Liver (tissue), 8 donors: ENCODE measurements at regions not wholly inside any gene's neighbourhood (a gene's known extent, or its start where the extent isn't known, plus 50 kb on each side); places are given as distances from the start of the nearest gene placed in this dataset.

Source experiments
- DNase-seq: peaks from one replicate; pipeline ENCODE4 v3.0.0-alpha.2; 2017; ENCODE audit warnings: low spot score
- H3K27ac ChIP-seq, 2 donors: one replicate each; pipeline ENCODE4 v1.7.0; 2013; ENCODE audit warnings: inconsistent platforms in 2 of 2, low read length in 2 of 2, control low read depth in 1 of 2, low read depth in 1 of 2, mild to moderate bottlenecking in 1 of 2
- H3K27me3 ChIP-seq, 4 donors: one replicate each; pipeline versions ENCODE4 v1.6.1 to v1.7.0; 2013; ENCODE audit warnings: low read length in 3 of 4, inconsistent platforms in 1 of 4, mild to moderate bottlenecking in 1 of 4, moderate library complexity in 1 of 4; ENCODE audit not compliant: control insufficient read depth in 4 of 4, insufficient read depth in 4 of 4
- H3K36me3 ChIP-seq, 4 donors: one replicate each; pipeline versions ENCODE4 v1.6.1 to v1.7.0; 2013; ENCODE audit warnings: low read length in 3 of 4, mild to moderate bottlenecking in 3 of 4, low read depth in 1 of 4, moderate library complexity in 1 of 4; ENCODE audit not compliant: control insufficient read depth in 4 of 4, insufficient read depth in 3 of 4
- H3K4me1 ChIP-seq, 4 donors: one replicate each; pipeline versions ENCODE4 v1.6.1 to v1.7.0; 2013; ENCODE audit warnings: low read length in 3 of 4, mild to moderate bottlenecking in 3 of 4, moderate library complexity in 1 of 4; ENCODE audit not compliant: control insufficient read depth in 4 of 4, insufficient read depth in 4 of 4
- H3K4me3 ChIP-seq, 3 donors: one replicate each; pipeline versions ENCODE4 v1.6.1 to v1.7.0; 2013; ENCODE audit warnings: low read length in 3 of 3, control low read depth in 1 of 3, low read depth in 1 of 3, mild to moderate bottlenecking in 1 of 3
- H3K9ac ChIP-seq, 2 donors: one replicate each; pipeline ENCODE4 v1.7.0; 2013; ENCODE audit warnings: low read length in 2 of 2, mild to moderate bottlenecking in 2 of 2, moderate library complexity in 2 of 2, control low read depth in 1 of 2, low read depth in 1 of 2
- H3K9me3 ChIP-seq, 4 donors: one replicate each; pipeline versions ENCODE4 v1.6.1 to v1.7.0; 2013; ENCODE audit warnings: low read length in 3 of 4; ENCODE audit not compliant: control insufficient read depth in 4 of 4
- ATF3 ChIP-seq: IDR thresholded peaks from 2 replicates; pipeline ENCODE4 v1.6.1; 2016; ENCODE audit warnings: antibody characterized with exemption
- CTCF ChIP-seq: fragments of 150-350 bp; IDR thresholded peaks from 2 replicates; pipeline ENCODE4 v1.5.1; 2017; ENCODE audit warnings: improper control_type of control experiment, low read depth, low read length; ENCODE audit not compliant: missing input control
- EGR1 ChIP-seq, 2 donors: IDR thresholded peaks; 2 replicates each; pipeline ENCODE4 v1.6.1; 2016 to 2018; ENCODE audit warnings: antibody characterized with exemption in 2 of 2, low read depth in 2 of 2
- FOXA1 ChIP-seq: IDR thresholded peaks from 2 replicates; pipeline ENCODE4 v1.6.1; 2016; ENCODE audit warnings: antibody characterized with exemption
- FOXA2 ChIP-seq: IDR thresholded peaks from 2 replicates; pipeline ENCODE4 v1.6.1; 2016; ENCODE audit warnings: antibody characterized with exemption
- GABPA ChIP-seq, 2 donors: IDR thresholded peaks in 1 of 2; conservative IDR thresholded peaks in 1 of 2; 2 replicates each; pipeline ENCODE4 v1.6.1; 2016; ENCODE audit warnings: antibody characterized with exemption in 2 of 2, mild to moderate bottlenecking in 1 of 2, moderate library complexity in 1 of 2
- HNF4A ChIP-seq, 2 donors: conservative IDR thresholded peaks; 2 replicates each; pipeline ENCODE4 v1.6.1; 2016; ENCODE audit warnings: antibody characterized with exemption in 2 of 2, mild to moderate bottlenecking in 2 of 2
- JUND ChIP-seq, 2 donors: IDR thresholded peaks; 2 replicates each; pipeline ENCODE4 v1.6.1; 2016; ENCODE audit warnings: antibody characterized with exemption in 2 of 2
- MAX ChIP-seq: IDR thresholded peaks from 2 replicates; pipeline ENCODE4 v1.6.1; 2016; ENCODE audit warnings: antibody characterized with exemption
- NR2F2 ChIP-seq: IDR thresholded peaks from 2 replicates; pipeline ENCODE4 v1.6.1; 2016; ENCODE audit warnings: antibody characterized with exemption
- RAD21 ChIP-seq, 2 donors: IDR thresholded peaks; 2 replicates each; pipeline ENCODE4 v1.6.1; 2016; ENCODE audit warnings: antibody characterized with exemption in 2 of 2, mild to moderate bottlenecking in 2 of 2
- REST ChIP-seq: IDR thresholded peaks from 2 replicates; pipeline ENCODE4 v1.6.1; 2016; ENCODE audit warnings: antibody characterized with exemption, mild to moderate bottlenecking
- RXRA ChIP-seq, 2 donors: IDR thresholded peaks; 2 replicates each; pipeline ENCODE4 v1.6.1; 2017 to 2018; ENCODE audit warnings: antibody characterized with exemption in 2 of 2, mild to moderate bottlenecking in 1 of 2
- SP1 ChIP-seq: IDR thresholded peaks from 2 replicates; pipeline ENCODE4 v1.6.1; 2018; ENCODE audit warnings: antibody characterized with exemption, mild to moderate bottlenecking
- TAF1 ChIP-seq: conservative IDR thresholded peaks from 2 replicates; pipeline ENCODE4 v1.6.1; 2016; ENCODE audit warnings: antibody characterized with exemption, mild to moderate bottlenecking
- YY1 ChIP-seq: IDR thresholded peaks from 2 replicates; pipeline ENCODE4 v1.6.1; 2016; ENCODE audit warnings: antibody characterized with exemption, mild to moderate bottlenecking
- ZBTB33 ChIP-seq: IDR thresholded peaks from 2 replicates; pipeline ENCODE4 v1.6.1; 2016; ENCODE audit warnings: antibody characterized with exemption
- WGBS: extraction: QIAGEN DNeasy Blood & Tissue Kit; methylation state at CpG from one replicate; pipeline ENCODE4 v1.1.7; 2013; 5-methylcytosine and 5-hydroxymethylcytosine counted together
- donor health status: healthy.
- donor health status: healthy.
- donor health status: healthy.
- donor health status: healthy.
- donor health status: healthy.

GRCh38 chr2:15805206-15805605 lies 135.1 kb upstream of the MYCN start:
- Histone ChIP-seq H3K27ac (no peak overlapping the region), H3K36me3 (no peaks in the 10 kb centered on the region), H3K4me3 (no peak overlapping the region), H3K9me3 (no peaks in the 10 kb centered on the region), H3K9ac (no peak overlapping the region), H3K27me3 (no peaks in the 10 kb centered on the region), H3K4me1 (no peaks in the 10 kb centered on the region)
- WGBS = 93% methylated on average over 2 of the region's 2 CpGs
- no peak for DNase-seq
- TF ChIP-seq SP1 (no peak), TAF1 (no peak), HNF4A (conservative IDR thresholded peaks at IDR 0.05) (no peak), NR2F2 (no peak), ATF3 (no peak), FOXA1 (no peak), YY1 (no peak), GABPA (IDR thresholded peaks at IDR 0.05 in 1 of 2, conservative IDR thresholded peaks at IDR 0.05 in 1 of 2) (no peak), RXRA (IDR thresholded peaks at IDR 0.05) (no peak)

- 86% methylated on average over 4 of the region's 4 CpGs for WGBS
- H3K27ac ChIP-seq = no peak overlapping the region
- no peak overlapping the region for H3K9ac ChIP-seq
- H3K9me3 ChIP-seq = no peaks in the 10 kb centered on the region
- H3K4me1 ChIP-seq = no peaks in the 10 kb centered on the region
- DNase-seq = no peak
- no peak overlapping the region for H3K4me3 ChIP-seq
- H3K27me3 ChIP-seq = no peaks in the 10 kb centered on the region
- no peak for TF ChIP-seq EGR1 (IDR thresholded peaks at IDR 0.05; ENCODE audit: low read depth in 2 of 2)
- no peak for TF ChIP-seq ZBTB33
- TF ChIP-seq CTCF = no peak
- no peak for TF ChIP-seq MAX
- no peak for TF ChIP-seq TAF1
- TF ChIP-seq FOXA1 = no peak
- TF ChIP-seq REST = no peak
- TF ChIP-seq JUND (IDR thresholded peaks at IDR 0.05) = no peak
- no peak for TF ChIP-seq FOXA2
- no peak for TF ChIP-seq HNF4A (conservative IDR thresholded peaks at IDR 0.05)
- TF ChIP-seq NR2F2 = no peak
- no peak for TF ChIP-seq SP1
- TF ChIP-seq RAD21 (IDR thresholded peaks at IDR 0.05) = no peak
- no peak for TF ChIP-seq GABPA (IDR thresholded peaks at IDR 0.05 in 1 of 2, conservative IDR thresholded peaks at IDR 0.05 in 1 of 2)
- no peak for TF ChIP-seq ATF3
- H3K36me3 ChIP-seq = no peaks in the 10 kb centered on the region
These were observed 134.6 kb upstream of the MYCN start for GRCh38 chr2:15805772-15806171.
